H4 (cell line): ENCODE measurements at regions not wholly inside any gene's neighbourhood (a gene's known extent, or its start where the extent isn't known, plus 50 kb on each side); places are given as distances from the start of the nearest gene placed in this dataset.

ENCODE experiments used
- DNase-seq: peaks from one replicate; pipeline ENCODE4 v3.0.0-alpha.2; 2015; ENCODE audit warnings: low spot score

GRCh38 chr22:27223317-27224177, 566.2 kb downstream of the MIAT start:
- DNase-seq, result peak; percentile 66

DNA sequence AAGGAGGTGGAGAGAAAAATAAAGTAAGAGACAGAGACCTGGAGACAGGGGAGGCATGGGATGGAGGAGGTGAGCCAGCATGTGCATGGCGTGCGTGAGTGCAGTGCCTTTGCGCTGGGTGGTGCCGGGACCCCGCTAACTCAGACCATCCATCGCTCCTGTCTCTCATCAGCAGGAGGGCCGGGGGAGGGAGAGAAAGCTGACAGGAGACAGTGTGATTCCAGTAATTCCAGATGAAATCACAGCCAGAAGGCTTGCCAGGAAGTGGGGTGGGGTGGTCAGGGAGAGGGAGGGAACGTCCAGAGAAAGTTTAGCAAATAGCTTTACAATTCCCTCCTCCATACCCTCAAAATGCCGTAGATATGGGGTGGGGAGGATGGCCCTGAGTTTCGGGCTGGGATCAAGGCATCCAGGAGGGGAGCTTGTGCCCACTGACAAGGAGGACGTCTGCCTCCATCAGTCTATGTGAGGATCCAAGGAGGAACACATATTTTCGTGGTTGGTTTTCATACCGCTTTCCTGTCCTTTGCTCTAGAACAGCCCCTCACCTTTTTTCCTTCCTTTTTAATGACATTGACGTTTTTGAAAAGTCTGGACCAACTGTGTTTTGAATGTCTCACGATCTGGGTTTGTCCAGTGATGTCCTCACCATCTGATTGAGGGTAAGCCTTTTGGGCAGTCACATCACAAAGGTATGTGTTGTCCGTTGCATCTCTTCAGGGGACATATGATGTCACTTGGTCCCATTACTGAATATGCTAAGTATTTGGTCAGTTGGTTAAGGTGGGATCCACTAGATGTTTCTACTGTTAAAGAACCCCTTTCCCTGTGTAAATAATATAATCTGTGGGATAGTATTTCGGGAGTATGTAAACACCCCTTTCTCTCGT, 567.3 kb downstream of the MIAT start:
- peak; percentile 47 for DNase-seq

DNA sequence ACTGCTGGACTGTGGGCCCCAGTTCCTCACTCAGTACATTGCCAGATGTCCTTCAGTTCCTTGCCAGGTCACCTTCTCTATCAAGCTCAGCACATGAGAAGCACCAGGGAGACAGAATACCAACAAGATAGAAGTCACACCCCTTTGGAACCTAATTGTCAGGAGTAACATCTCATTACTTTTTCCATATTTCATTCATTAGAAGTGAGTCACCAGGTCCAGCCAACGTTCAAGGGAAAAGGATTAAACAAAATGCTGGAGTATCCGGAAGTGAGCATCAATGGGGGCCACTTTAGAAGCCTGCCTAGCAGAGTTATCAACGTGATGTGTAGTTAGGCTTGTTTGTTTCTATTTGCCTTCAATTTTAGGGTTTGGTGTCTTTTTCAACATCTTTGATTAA, 569.3 kb downstream of the MIAT start:
- DNase-seq, result peak; percentile 19

DNA sequence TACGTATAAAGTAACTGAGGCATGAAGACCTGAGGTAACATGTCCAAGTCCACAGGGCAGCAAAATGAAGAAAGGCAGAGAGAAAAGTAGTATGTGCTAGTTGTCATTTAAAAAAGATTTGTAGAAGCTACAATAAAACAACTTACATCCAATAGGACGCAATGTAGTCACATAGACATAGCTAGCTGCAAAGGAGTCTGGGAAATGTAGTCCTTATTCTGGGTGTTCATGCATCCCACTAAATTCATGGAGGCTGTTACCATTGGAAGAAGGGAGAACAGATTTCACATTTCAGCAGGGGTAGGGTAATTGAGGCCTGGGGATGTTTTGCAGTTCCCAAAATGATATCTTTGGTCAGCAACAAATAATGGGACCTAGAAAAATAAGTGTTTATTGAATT, 571.4 kb downstream of the MIAT start:
- DNase-seq, result no peak

GRCh38 chr22:27230189-27230588, 571.4 kb downstream of the MN1 start:
- no peak for DNase-seq

- no peak for DNase-seq
Observed at GRCh38 chr22:27231266-27231665, 570.3 kb downstream of the MN1 start.

DNA sequence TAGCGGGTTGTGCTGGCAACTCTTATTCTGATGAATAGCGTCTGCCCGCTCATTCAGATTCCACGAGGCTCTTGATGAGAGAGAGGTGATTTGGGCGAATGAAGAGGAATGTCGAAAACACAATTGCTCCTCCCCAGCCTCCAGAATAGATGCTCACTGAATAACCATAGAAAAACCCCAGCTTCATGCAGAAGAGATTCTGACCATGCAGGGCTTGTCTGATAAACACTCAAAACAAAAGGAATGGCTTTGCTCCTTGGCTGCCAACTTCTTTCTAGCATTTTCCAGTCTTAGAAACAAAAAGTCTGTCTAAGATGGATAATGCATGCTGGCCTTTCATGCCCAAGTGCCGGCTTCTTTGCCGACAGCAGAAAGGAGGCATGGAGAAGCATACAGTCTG, 569.5 kb downstream of the MN1 start:
- no peak for DNase-seq

DNA sequence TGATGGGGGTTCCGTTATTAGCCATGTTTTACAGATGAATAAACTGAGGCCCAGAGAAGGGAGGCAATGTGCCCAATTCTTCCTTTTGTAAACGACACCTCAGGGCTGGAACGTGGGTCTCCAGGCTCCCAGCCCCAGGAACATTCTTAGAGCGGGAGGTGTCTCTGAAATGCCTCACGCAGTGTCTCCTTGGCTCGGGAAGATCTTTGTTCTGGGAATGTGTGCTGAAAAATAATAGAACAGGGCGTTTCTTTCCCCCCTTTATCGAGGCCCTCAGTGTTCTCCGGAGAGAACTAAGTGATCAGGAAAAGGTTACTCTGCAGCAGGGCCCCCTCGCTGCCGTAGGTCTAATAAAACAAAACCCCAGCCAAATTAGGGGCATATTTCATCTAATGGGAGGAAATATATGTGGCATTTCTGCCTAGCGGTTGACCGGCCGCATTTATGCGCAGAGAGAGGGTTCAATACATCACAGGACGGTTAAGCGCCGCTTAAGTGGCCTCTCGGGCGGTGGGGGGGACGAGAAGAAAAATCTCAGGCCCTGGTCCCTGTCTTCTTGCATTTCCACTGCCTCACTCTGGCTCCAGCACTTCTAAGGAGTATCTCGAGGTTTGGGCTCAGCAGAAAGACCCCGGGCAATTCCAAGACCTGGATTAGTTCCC, 564.3 kb downstream of the MN1 start:
- no peak for DNase-seq

GRCh38 chr22:27238935-27239510, 562.5 kb downstream of the MN1 start:
- DNase-seq, result peak; percentile 89

- DNase-seq, result no peak
Observed at GRCh38 chr22:27239520-27239919, 562.0 kb downstream of the MN1 start.

DNA sequence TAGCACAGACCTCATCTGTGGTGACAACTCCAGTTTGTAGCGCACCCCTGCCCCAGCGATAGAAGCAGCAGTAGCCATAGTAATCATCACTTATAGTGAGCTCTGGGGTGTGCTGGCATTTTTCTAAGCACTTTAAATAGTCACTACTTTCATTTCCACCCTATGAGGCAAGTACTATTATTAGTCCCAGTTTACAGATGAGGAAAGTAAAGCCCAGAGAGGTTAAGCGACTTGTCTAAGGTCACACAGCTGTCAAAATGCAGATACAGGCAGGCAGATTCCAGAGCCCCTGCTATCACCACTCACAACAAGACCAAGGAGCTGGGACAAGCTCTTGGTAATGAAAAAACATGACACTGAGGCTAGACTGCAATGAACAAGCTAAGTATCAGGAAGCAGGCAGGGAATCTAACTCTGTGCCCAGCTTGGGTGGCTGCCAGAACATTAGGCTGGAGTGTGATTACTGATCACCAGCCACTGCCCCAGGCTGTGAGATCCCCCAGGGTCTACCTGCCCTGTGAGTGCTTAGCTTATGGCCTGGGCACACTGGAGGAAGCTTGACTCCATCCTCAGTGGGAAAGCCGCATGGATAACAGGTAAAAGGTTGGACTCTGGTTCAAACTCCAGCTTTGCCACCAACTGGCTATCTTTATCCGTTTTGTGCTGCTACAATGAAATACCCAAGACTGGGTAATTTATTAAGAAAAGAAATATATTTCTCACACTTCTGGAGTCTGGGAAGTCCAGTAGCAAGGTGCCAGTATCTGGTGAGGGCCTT, 561.1 kb downstream of the MN1 start:
- no peak for DNase-seq

DNA sequence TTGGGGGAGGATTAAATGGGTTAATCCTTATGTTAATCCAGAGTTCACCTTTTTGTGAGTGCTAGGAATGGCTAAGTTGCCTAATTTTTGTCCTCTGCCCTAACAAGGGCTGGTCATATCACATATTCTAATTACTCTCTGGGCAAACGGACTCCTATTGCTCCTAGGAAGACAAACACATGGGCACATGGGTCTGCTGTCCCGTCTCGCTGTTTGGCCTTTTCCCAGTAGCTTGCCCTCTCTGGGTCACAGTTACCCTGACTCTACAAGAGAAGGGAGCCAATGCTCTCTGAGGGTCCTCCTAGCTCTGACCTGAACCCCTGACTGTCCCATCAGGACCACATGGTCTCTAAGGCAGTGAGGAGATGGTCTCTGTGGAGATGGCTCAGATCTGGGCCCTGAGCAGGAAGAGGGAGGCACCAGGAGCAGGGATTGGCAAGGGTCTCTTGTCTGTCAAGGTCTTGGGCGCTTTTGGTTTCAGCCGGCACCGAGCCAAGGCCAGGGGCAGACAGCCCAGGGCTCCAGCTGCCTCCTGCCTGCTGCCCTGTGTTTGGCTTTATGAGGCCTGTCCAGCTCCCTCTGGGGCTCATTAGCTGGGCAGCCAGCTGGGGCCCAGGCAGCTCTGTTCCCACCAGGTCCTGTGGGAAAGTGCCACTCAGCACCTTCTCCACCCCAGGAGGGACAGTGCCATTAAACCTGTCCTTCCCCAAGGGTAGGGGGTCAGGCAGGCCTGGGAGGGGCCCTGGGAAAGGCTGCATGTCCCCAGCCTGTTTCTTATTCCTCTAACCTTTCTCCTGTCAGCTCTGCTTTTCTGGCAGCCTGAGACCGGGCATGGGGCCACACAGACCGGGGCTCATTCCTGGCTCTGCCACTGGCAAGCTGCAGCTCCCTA, 559.9 kb downstream of the MN1 start:
- DNase-seq, result peak; percentile 23

DNA sequence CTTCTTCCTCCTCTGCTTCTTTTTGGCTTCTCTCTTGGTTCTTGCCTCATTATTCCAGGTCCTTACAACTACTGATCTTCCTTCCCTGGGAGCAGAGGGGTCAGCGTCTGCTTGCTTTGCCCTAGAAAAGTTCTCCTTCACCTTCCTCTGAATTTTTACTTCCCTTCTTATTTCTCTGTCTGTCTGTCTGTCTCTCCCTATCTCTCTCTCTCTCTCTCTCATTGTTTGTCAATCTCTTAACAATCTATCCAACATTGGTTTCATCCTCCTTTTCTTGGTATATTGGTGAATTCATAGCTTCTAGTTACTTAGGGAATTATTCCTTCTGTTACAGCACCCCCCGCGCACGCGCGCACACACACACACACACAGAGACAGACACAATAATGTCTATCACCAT, 559.1 kb downstream of the MN1 start:
- DNase-seq, result no peak

- no peak for DNase-seq
Observed at GRCh38 chr22:27242917-27243589, 558.5 kb downstream of the MN1 start.

- no peak for DNase-seq
Observed at GRCh38 chr22:27244328-27244727, 557.2 kb downstream of the MN1 start.

- no peak for DNase-seq
Observed at GRCh38 chr22:27245056-27245455, 556.5 kb downstream of the MN1 start.

- no peak for DNase-seq
Observed at GRCh38 chr22:27246558-27246957, 555.0 kb downstream of the MN1 start.

- no peak for DNase-seq
Observed at GRCh38 chr22:27247701-27248434, 553.7 kb downstream of the MN1 start.

- no peak for DNase-seq
Observed at GRCh38 chr22:27250418-27250817, 551.1 kb downstream of the MN1 start.
